ENCODE measurements at regions not wholly inside any gene's neighbourhood (a gene's known extent, or its start where the extent isn't known, plus 50 kb on each side); places are given as distances from the start of the nearest gene placed in this dataset.

GRCh38 chr1:213535679-213536078, 452.1 kb upstream of the PROX1 start:
- TF ChIP-seq EZH2 (IDR thresholded peaks at IDR 0.05) (no peak), CTCF (IDR thresholded peaks at IDR 0.05) (no peak)

Measured in neural progenitor cell (in vitro differentiated cells).